ENCODE measurements at regions not wholly inside any gene's neighbourhood (a gene's known extent, or its start where the extent isn't known, plus 50 kb on each side); places are given as distances from the start of the nearest gene placed in this dataset.

- no peak for TF ChIP-seq HNF4A (conservative IDR thresholded peaks at IDR 0.05)
- TF ChIP-seq EGR1 (IDR thresholded peaks at IDR 0.05; ENCODE audit: low read depth in 2 of 2) = no peak
Measured at GRCh38 chr5:124133406-124133805, 613.0 kb downstream of the ZNF608 start (continued).

GRCh38 chr5:124132843-124133242 is 613.6 kb downstream of the ZNF608 start:
- H3K9me3 ChIP-seq (ENCODE audit: control insufficient read depth in 4 of 4, low read length in 3 of 4) = no peaks in the 10 kb centered on the region
- TF ChIP-seq RXRA (IDR thresholded peaks at IDR 0.05) = no peak
- no peak for TF ChIP-seq GABPA (IDR thresholded peaks at IDR 0.05 in 1 of 2, conservative IDR thresholded peaks at IDR 0.05 in 1 of 2)
- TF ChIP-seq TAF1 (conservative IDR thresholded peaks at IDR 0.05) = no peak
- no peak for TF ChIP-seq ATF3 (IDR thresholded peaks at IDR 0.05)
- TF ChIP-seq NR2F2 (IDR thresholded peaks at IDR 0.05) = no peak
- TF ChIP-seq FOXA1 (IDR thresholded peaks at IDR 0.05) = no peak
- no peak for TF ChIP-seq SP1 (IDR thresholded peaks at IDR 0.05)
- no peak for TF ChIP-seq HNF4A (conservative IDR thresholded peaks at IDR 0.05)
- no peak for TF ChIP-seq FOXA2 (IDR thresholded peaks at IDR 0.05)
- no peak for TF ChIP-seq HNF4G (IDR thresholded peaks at IDR 0.05)
- no peak for TF ChIP-seq JUND (IDR thresholded peaks at IDR 0.05)
- TF ChIP-seq ZBTB33 (IDR thresholded peaks at IDR 0.05) = no peak
- TF ChIP-seq CTCF (IDR thresholded peaks at IDR 0.05; ENCODE audit: low read depth, low read length, missing input control) = no peak
- no peak for TF ChIP-seq REST (IDR thresholded peaks at IDR 0.05)
- no peak for TF ChIP-seq MAX (IDR thresholded peaks at IDR 0.05)
- no peak for TF ChIP-seq RAD21 (IDR thresholded peaks at IDR 0.05)
- no peak for TF ChIP-seq YY1 (IDR thresholded peaks at IDR 0.05)
- no peak for TF ChIP-seq EGR1 (IDR thresholded peaks at IDR 0.05; ENCODE audit: low read depth in 2 of 2)
- DNase-seq (ENCODE audit: low spot score) = no peak
- H3K9ac ChIP-seq (ENCODE audit: low read depth in 1 of 2, low read length in 2 of 2) = no peak overlapping the region
- H3K4me1 ChIP-seq (ENCODE audit: control insufficient read depth in 4 of 4, insufficient read depth in 4 of 4, low read length in 3 of 4) = no peaks in the 10 kb centered on the region
- H3K36me3 ChIP-seq (ENCODE audit: control insufficient read depth in 4 of 4, insufficient read depth in 3 of 4, low read depth in 1 of 4, low read length in 3 of 4) = no peaks in the 10 kb centered on the region
- no peaks in the 10 kb centered on the region for H3K27me3 ChIP-seq (ENCODE audit: control insufficient read depth in 4 of 4, insufficient read depth in 4 of 4, low read length in 3 of 4)
- no peak overlapping the region for H3K4me3 ChIP-seq (ENCODE audit: low read depth in 1 of 3, low read length in 3 of 3)
- H3K27ac ChIP-seq (ENCODE audit: low read depth in 1 of 2, low read length in 2 of 2) = no peak overlapping the region
